Tongue (tissue), 1 donor: ENCODE measurements at regions not wholly inside any gene's neighbourhood (a gene's known extent, or its start where the extent isn't known, plus 50 kb on each side); places are given as distances from the start of the nearest gene placed in this dataset.

Experiments used
- DNase-seq: peaks from one replicate; pipeline ENCODE4 v3.0.0-alpha.2; 2015

DNA sequence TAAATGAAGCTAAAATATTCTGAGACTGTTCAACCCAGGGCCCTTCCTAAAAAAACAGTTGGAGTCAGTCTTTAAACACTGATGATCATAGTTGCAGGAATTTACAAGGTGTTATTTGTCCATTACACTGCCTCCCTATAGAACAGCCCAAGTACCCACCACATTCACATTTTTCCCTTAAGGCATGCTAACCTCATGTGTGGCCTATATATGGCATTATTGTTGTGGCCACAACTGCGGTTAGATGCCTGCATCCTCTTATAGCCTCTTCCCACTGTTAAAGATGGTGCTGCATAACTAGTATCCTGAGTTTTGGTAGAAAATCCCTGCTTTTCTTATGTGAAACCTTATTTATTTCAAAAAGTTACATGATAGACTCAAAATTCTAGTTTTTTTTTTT, 287.9 kb upstream of the SEMA3A start:
- DNase-seq: no peak

DNA sequence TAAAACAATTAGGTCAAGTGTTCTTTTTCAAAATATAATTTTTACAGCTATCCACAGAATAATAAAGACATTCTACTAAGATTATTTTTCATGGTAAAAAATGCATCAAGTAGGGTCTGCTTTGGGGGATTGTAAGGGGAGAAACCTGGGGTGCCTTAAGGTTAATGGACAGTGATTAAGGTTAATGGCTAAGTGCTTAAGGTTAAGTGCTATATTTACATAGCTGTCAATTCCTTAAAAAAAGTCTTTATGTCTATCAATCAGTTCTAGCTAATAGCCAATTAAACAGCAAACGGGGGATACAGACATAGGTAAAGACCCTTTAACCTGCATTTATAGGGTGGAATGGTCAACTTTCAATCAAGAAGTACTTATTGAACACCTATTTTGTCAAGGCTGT, 284.5 kb upstream of the SEMA3A start:
- DNase-seq: no peak

DNA sequence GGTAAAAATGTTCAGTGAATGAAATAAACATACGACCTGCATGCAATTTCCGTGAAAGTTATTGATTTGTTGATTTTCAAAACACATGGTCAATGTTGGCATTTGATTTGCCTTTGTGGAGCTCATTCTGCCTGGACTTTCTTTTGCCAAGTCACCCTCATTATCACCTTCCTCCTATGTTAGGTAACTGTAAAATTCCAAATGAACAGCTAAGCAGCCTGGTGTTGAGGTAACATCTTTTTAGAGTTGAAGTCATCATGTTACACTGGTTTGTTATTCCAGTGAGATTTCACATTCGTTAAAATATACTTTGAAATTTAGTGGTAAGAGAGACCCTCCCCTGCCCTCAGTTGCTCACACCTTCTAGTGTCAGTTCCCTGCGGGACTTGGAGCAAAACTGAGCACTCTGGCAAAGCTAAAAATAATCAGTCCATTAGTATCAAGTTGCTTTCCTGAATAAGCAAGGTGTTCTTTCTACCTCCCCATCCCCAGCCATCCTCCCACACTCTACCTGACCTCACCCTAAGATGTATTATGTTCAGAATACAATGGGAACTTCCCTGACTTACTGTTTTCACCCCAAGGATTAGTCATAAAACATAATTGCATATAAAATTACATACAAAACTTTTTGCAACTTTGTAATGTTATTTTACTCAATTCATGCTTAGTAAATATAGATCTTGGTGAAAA, 283.3 kb upstream of the SEMA3A start:
- DNase-seq: no peak

DNA sequence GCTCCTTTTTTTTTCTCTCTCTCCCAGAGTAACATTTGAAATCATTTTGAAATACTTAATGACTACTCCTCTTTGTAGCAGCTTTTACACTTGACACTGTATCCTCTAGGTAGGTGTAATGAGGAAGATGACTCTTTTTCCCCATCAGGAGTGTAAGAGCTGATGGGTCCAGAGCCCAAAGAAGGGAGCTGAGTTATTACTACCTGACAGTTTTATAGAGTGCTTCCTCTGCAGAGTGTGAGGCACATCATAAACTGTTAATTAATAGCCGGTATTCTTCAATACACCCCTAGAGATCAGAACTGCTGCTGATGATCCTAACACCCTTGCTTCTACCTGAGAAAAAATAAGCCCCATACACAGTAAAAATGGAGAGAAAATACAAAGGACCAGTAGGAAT, 279.8 kb upstream of the SEMA3A start:
- DNase-seq: no peak

DNA sequence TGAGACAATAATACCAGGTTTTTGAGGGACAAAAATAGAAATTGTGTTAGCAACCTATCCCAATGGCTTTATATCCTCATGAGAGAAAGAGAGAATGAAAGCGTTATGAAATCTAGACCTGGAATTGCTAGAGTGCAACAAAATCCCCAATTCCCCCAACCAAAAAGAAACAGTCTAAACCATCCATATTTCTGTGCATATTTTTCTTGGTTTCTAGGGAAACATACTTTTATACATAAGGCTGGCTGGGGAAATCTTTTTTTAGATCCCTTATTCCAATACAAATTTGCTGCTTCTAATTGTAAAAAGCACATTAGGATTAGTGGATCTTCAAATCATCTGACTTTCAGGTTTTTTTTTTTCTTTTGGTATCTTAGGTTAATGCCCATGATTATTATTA, 277.0 kb upstream of the SEMA3A start:
- DNase-seq: no peak

DNA sequence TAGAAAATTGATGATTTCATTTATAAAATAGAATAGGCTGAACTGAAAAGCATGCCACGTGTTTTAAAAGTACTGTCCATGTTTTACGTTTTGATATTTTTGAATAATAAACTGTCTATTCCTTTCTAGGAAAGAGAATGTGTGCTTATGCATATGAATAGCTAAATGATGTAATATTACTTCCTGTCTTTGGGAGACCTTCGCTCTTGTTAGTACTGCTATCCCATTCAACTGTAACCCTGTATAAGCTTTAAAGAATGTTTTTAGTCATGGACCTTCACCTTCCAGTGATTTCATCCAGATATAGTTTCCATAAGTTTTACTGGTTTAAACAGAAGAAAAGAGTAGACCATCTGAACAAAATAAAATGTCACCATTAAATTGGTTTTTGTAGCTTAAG, 274.4 kb upstream of the SEMA3A start:
- DNase-seq: no peak

DNA sequence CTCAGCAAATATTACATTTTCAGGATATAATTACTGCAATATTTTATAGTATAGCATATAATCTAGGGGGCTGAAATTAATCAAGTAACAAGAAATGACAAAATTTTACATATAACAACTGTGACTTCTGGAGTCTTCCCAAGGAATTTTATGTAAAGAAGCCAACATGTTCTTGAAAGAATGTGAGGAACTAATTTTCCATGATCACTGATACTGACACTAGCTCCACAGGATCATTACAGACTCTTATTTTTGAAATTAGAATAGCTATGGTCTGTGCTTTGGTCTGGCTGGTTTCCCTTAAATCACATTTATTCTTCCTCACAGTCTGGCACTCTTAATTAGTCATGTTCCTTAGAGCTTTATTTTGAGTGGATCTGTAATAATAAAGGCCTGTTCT, 267.7 kb upstream of the SEMA3A start:
- DNase-seq: peak; percentile 65

DNA sequence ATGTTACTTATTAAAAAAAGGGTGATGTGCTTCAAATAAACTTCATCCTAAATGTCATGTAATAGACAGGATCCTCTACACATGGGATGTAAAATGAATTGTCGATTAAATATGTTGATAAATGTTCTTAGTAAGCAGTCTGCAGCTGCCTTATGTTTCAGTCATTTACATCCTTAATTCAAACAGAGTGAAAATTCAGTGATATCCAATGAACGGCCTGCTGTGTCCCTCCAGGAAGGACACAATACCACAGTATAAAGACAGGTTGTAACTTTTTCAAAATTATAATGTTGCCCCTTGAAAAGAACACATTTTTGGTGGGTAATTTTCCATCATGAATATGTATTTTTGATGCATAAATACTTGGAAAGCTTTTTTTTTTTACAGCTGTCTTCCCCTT, 266.5 kb upstream of the SEMA3A start:
- no peak for DNase-seq

DNA sequence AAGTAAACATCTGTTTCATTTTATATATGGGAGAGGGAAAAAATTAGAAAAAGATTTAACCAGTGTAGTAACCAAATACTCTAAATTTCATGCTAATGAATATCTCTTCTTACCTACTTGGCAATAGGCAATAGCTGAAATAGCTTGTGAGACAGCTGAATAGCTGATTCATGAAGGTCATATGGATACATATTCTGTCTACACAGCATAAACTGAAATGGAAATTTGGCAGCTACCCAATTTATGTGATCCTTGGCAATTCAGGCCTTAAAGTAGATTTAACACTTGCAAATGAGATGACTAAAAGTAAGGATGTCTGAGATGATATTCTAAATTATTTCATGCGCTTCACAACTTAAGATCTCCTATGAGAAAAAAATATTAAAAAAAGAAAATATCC, 261.2 kb upstream of the SEMA3A start:
- DNase-seq: peak; percentile 85

DNA sequence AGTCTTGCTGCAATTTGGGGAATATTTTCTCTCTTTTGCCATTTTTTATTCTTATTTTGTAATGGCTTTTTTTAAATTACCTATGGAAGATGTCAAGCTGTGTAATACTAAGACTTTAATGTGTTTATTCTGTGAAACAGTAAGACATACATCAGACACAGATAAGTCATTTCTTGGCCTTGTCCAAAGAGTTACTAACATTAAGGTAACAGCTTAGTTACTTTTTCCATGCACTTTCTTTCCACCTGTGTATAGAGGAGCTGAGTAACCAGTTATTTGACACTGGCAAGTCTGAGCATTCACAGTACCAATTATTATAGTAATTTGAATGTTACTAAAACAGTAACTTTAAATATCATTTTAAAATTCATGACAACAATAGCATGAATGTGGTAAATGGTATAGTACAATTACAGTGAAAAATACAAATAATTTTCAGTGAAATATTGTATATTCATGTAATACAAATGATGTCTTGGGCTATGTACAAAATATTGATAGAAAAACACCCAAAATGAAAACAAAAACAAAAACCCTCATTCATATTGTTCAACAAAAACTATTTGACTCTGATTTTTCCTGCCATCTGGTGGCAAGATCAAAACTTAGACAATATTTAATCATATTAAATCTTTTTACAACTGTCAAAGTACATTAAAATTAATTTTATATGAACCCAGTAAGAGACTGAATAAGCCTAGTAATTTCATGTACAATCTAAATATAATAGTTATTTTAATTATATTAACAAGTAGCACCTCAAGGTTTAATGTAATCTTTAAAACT, 259.8 kb upstream of the SEMA3A start:
- DNase-seq: no peak

DNA sequence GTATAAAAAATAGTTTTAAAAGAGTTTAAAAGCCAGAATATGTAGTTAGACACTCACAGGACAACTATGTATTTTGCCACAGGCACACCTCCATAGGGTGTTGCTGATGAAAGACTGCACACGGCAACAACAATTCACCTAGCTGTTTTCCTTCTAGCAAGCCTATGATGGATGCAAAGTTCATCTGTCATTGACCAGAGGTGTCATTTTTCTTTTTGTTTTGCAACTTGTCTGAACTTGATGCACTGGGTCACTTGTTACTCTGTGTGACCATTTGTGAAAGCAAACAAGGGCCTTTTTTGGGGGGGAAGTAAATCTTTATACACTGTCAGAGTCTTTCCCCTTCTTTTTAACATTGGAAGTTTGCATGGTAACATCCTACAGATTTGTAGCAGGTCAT, 258.0 kb upstream of the SEMA3A start:
- DNase-seq: no peak

DNA sequence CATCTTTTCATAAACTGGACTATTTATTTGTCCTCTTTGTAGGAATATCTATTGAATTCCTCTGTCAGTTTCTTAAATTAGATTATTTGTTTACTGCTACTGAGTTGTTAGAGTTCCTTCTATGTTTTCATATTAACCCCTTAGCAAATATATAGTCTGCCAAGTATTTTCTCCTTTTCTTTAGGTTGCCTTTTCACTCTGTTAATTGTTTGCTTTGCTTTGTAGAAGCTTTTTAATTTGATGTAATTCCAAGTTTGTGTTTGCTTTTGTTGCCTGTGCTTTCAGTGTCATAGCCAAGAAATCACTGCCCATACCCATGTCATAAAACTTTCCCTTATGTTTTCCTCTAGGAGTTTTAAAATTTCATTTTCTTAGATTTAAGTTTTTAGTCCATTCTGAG, 256.2 kb upstream of the SEMA3A start:
- no peak for DNase-seq

DNA sequence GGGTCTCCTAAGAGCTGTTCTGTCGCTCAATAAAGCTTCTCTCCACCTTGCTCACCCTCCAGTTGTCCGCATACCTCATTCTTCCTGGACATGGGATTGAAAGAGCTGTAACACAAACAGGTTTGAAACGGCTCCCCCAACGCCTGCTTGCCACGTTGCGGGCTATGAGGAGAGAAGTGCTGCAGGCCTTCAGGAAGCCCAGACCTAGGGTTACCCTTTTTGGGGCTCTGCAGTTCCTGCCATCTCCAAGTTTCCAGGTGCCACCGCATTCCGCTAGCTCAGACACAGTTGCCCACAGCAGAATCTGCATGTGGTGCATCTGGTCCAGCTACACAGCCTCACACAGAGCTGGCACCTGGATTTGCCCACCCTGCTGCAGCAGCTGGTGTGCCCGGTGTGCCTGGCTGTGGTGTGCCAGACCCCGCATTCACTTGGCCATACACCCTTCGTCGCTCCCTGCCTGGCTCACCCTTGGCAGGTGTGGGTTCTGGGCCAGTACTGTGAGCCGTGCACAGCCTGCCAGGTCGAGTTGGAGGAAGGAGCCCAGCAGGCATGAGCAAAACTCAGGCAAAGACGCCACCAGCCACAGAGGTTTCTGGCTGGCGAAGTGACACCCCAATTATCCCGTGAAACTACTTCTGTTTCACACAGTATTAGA, 253.2 kb upstream of the SEMA3A start:
- no peak for DNase-seq

DNA sequence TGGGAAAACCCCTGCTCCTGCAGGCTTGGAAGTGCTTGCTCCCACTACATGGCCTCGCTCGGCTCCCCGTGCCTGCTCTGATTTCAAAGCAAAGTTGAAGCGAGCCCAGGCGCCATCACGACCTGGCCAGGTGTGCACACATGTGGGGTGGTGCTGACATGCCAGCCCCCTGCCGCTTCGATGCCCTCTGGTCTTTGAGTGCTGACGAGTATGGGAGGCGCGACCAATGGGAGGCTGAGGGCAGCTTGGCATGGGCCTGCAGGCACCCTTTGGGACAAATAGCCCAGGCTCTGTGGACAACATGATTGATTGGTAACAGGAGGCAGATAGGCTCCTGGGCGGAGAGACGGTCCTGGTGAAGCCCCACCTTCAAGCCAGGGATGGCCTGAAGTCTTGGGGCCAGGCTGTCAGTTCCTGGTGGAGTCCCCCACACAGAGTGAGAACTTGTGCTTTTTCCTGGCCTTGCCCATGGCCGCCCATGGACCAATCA, 252.4 kb upstream of the SEMA3A start:
- DNase-seq: no peak

DNA sequence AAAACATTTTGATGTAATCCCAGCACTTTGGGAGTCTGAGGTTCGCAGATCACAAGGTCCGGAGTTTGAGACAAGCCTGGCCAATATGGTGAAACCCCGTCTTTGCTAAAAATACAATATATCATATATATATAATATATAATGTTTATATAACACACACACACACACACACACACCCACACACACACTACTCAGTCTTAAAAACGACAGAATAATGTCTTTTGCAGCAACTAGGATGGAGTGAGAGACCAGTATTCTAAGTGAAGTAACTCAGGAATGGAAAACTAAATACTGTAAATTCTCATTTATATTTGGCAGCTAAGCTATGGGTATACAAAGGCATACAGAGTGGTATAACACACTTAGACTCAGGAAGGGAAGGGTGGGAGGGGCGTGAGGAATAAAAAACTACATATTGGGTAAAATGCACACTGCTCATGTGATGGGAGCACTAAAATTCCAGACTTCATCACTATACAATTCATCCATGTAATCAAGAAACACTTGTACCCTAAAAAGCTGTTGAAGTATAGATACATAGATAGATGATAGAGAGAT, 231.2 kb upstream of the SEMA3A start:
- DNase-seq: no peak

DNA sequence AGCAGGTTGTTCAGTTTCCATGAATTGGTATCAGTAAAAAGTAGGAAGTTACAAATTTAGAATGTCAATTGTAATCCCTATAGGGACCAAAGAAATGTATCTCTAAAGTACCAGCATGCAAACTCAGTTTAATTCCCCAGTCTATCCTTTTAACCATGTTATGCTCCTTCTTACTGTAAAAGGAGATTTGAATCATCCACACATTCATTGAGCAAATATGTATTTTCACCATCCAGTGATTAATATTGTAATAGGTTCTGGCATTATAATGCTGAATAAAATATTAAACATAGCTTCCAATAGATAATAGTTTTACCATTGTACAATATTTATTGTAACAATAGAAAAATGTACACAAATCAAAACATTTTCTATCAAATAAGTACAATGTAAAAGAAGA, 228.2 kb upstream of the SEMA3A start:
- DNase-seq: no peak

DNA sequence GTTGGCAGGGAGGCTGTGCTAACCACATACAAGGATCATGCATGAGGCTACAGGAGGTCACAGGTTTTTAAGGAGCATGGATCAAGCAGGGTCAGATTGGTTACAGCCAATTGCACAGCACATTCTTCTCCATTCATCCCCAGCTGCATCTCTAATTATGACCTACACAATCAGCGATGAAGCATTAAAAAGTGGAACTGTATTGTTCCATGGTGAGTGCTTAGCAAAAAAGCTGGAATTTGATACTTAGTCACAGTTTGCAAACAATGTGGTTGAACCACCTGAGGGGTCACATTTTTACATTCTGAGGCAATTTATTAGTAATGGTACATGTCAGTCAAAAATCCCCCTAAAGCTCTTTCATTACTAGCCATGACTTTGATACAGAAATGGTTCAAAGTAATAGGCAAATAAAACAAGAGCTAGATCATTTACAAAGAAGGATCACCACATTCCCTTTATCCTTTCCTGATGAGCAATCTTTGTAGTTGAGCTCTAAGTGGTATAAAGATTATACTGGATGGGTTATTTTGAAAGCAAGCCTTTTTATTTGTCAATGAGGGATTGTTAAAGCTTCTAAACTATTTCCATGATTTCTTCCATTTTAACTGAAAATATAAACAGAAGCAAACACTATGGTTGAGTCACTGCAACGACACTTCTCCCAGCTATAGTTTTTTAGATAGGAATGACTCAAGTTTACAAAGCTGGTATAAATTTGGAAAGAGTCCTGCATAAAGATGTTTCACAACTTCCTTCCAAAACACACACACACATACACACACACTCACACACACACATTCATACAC, 217.8 kb upstream of the SEMA3A start:
- no peak for DNase-seq

DNA sequence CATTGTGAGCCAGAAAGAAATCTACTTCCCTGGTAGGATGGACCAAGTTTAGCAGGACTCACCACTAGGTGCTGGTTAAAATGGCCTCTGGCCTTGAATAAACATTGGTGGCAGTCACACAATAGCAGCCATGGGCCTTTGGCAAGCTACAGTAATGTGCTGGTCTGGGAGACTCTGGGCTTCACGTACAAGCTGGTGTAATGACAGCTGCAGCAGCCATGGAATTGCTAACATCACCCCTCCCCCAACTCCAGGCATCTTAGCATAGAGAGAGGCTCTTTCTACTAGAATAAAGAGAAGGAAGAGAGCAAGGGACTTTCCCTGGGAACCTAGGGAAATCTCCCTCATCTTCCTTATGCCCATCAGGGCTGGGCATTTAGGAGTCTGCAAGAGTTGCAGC, 205.1 kb upstream of the SEMA3A start:
- DNase-seq: peak; percentile 10

DNA sequence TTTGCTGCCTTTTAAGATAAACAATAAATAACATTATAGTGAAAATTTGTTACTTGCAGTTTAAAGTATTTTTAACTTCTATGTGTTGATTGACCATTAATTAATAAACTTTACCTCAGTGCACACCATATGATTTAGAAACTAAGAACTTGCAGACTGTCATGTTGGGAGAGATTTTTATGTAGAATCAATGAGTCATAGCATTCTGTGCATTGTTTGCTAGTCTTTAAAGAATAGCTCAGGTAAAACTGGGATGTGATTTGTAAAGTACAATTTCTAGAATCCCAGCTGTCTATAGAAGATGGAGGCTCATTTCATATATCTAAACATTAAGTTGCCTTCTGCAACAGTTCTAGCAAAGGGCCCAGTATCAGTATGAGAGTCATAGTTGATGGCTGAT, 199.6 kb upstream of the SEMA3A start:
- DNase-seq: no peak

DNA sequence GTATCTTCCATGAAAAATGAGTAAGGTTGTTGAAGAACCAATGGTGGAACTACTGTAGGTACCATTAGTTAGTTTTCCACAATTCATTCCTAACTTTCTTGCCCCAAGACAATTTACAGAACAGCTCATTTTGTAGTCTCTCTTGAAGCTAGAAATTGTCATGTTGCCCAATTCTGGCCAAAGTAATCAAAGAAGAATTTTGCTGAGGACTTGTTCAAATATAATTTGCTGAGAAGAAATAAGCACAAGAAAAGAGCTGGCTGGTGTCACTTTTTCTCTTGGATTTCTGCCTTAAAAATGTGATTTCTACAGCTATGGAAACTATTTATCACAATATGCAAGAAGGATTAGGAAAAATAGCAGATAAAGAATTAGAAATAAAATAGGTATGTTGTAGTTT, 199.2 kb upstream of the SEMA3A start:
- no peak for DNase-seq

DNA sequence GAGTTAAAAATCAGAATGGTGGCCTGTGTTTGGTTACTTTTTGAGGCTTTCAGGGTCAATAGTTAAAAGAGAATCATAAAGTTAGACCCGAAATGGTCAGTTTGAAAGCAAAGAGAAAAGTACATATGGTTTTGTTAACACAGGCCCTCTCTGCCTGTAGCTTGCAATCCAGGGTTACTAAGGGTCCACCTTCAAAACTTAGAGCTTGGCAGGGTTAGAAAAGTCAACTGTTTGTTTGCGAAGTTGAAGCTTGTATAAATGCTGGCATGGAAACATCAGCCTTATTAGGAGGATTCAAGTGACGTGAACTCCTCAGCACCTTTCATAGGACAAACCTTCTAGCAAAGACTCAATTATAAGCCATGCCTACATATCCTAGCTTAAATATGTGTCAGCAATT, 196.3 kb upstream of the SEMA3A start:
- DNase-seq: no peak

DNA sequence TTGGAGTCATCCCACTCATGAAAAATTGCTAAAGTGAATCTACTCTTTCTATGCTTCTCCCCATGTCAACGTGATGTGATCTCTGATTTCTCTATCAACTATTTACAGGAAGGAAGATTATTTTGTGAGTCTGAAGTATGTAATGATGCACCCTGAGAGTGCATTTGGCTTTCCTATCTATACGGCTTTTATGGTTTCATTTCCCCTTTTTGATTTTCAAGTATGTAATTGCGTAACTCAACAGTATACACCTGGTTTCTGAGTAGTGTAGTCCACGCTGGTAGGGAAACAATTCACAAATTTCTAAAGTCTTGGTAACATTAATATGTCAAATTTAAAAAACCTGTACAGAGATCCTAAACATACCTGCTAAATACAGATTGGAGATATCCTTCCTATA, 194.7 kb upstream of the SEMA3A start:
- no peak for DNase-seq
